HG03135 (cell line): ENCODE measurements at regions not wholly inside any gene's neighbourhood (a gene's known extent, or its start where the extent isn't known, plus 50 kb on each side); places are given as distances from the start of the nearest gene placed in this dataset.

Experiments used
- ATAC-seq: cut with Tn5 transposase; IDR thresholded peaks from one replicate; pipeline ENCODE4 v1.9.1; 2021; ENCODE audit warnings: mild to moderate bottlenecking, moderate library complexity; ENCODE audit not compliant: unreplicated experiment

DNA sequence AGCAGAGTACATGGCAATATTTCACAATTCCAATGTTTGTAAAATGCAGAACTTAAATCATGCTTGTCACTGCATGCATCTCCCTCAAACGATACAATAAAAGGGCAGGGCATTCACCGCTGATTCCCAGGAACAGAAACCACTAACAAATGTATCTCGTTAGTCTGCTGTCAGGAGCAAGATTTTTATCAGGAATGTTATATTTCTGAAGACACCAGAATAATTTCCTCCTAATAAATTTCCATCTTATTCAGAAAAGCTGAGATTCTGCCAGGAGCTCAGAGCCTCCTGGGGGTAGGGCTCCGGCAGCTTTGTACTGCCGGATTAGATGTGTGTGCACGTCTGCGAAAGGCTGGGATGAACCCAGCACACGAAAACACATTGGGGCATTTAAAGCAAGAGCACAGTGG lies 54.0 kb upstream of the LDB2 start:
- no peak for ATAC-seq
